HG03135 (cell line): ENCODE measurements at regions not wholly inside any gene's neighbourhood (a gene's known extent, or its start where the extent isn't known, plus 50 kb on each side); places are given as distances from the start of the nearest gene placed in this dataset.
"Not testable (repeated sequence)": the region's sequence is repeated elsewhere in the genome, so short reads cannot be mapped to it uniquely, and the experiment has no call there.

Experiments
- ATAC-seq: cut with Tn5 transposase; IDR thresholded peaks from one replicate; pipeline ENCODE4 v1.9.1; 2021; ENCODE audit warnings: mild to moderate bottlenecking, moderate library complexity; ENCODE audit not compliant: unreplicated experiment

GRCh38 chr2:6089474-6089873, 397.3 kb downstream of the SOX11 start:
- ATAC-seq = no peak

- no peak for ATAC-seq
Measured at GRCh38 chr2:6103372-6103771, 411.2 kb downstream of the SOX11 start.

- no peak for ATAC-seq
Measured at GRCh38 chr2:6103949-6104348, 411.8 kb downstream of the SOX11 start.

GRCh38 chr2:6107290-6107689, 415.1 kb downstream of the SOX11 start:
- ATAC-seq = no peak

GRCh38 chr2:6109831-6110230, 417.6 kb downstream of the SOX11 start:
- no peak for ATAC-seq

- ATAC-seq = no peak
Measured at GRCh38 chr2:6111781-6112261, 419.6 kb downstream of the SOX11 start.

GRCh38 chr2:6113786-6114185, 421.6 kb downstream of the SOX11 start:
- no peak for ATAC-seq

- ATAC-seq = no peak
Measured at GRCh38 chr2:6127718-6128117, 435.5 kb downstream of the SOX11 start.

GRCh38 chr2:6139142-6139541, 447.0 kb downstream of the SOX11 start:
- ATAC-seq = no peak

GRCh38 chr2:6139916-6140315, 447.7 kb downstream of the SOX11 start:
- no peak for ATAC-seq

GRCh38 chr2:6140509-6140908, 448.3 kb downstream of the SOX11 start:
- no peak for ATAC-seq

- no peak for ATAC-seq
Measured at GRCh38 chr2:6143812-6144211, 451.6 kb downstream of the SOX11 start.

GRCh38 chr2:6147215-6147614, 455.0 kb downstream of the SOX11 start:
- ATAC-seq = not testable (repeated sequence)

GRCh38 chr2:6148882-6149281, 456.7 kb downstream of the SOX11 start:
- ATAC-seq = no peak

- ATAC-seq = no peak
Measured at GRCh38 chr2:6159606-6160005, 467.4 kb downstream of the SOX11 start.

- ATAC-seq = no peak
Measured at GRCh38 chr2:6163932-6164331, 471.7 kb downstream of the SOX11 start.

GRCh38 chr2:6164986-6165747, 473.0 kb downstream of the SOX11 start:
- no peak for ATAC-seq

GRCh38 chr2:6167592-6168138, 475.5 kb downstream of the SOX11 start:
- no peak for ATAC-seq

- ATAC-seq = no peak
Measured at GRCh38 chr2:6168485-6168884, 476.3 kb downstream of the SOX11 start.

- no peak for ATAC-seq
Measured at GRCh38 chr2:6171294-6171693, 479.1 kb downstream of the SOX11 start.

GRCh38 chr2:6177811-6178210, 485.6 kb downstream of the SOX11 start:
- no peak for ATAC-seq

GRCh38 chr2:6181525-6181924, 489.3 kb downstream of the SOX11 start:
- ATAC-seq = no peak

GRCh38 chr2:6181926-6182325, 489.7 kb downstream of the SOX11 start:
- ATAC-seq = no peak
